ENCODE measurements at regions not wholly inside any gene's neighbourhood (a gene's known extent, or its start where the extent isn't known, plus 50 kb on each side); places are given as distances from the start of the nearest gene placed in this dataset.

- TF ChIP-seq FOXM1 (IDR thresholded peaks at IDR 0.05; ENCODE audit: borderline replicate concordance) (no peak), ARNT (IDR thresholded peaks at IDR 0.05) (no peak), LEF1 (IDR thresholded peaks at IDR 0.05; ENCODE audit: borderline replicate concordance) (no peak), SP1 (IDR thresholded peaks at IDR 0.05) (no peak), FOXK2 (IDR thresholded peaks at IDR 0.05) (no peak), TARDBP (IDR thresholded peaks at IDR 0.05) (no peak), ZNF384 (IDR thresholded peaks at IDR 0.05) (no peak), CTBP1 (IDR thresholded peaks at IDR 0.05; ENCODE audit: borderline replicate concordance) (no peak), BHLHE40 (IDR thresholded peaks at IDR 0.05; ENCODE audit: borderline replicate concordance) (no peak), NFRKB (IDR thresholded peaks at IDR 0.05) (no peak), ELF4 (IDR thresholded peaks at IDR 0.05) (no peak), HDGF (IDR thresholded peaks at IDR 0.05; ENCODE audit: borderline replicate concordance) (no peak), PKNOX1 (IDR thresholded peaks at IDR 0.05) (no peak), FOXA1 (IDR thresholded peaks at IDR 0.05) (no peak), L3MBTL2 (conservative IDR thresholded peaks at IDR 0.05) (no peak), SUZ12 (IDR thresholded peaks at IDR 0.05) (no peak)
- POLR2A ChIA-PET = no interaction called here
- CTCF ChIA-PET = no interaction called here
- DNase-seq (ENCODE audit: extremely low spot score) = no peak
Measured at GRCh38 chr4:28822163-28822562, 1898.0 kb upstream of the PCDH7 start.

GRCh38 chr4:28827866-28828265 lies 1892.3 kb upstream of the PCDH7 start:
- TF ChIP-seq FOXM1 (IDR thresholded peaks at IDR 0.05; ENCODE audit: borderline replicate concordance) (no peak), CTBP1 (IDR thresholded peaks at IDR 0.05; ENCODE audit: borderline replicate concordance) (no peak), FOXK2 (IDR thresholded peaks at IDR 0.05) (no peak), SUZ12 (IDR thresholded peaks at IDR 0.05) (no peak), HDGF (IDR thresholded peaks at IDR 0.05; ENCODE audit: borderline replicate concordance) (no peak)
- ChIA-PET POLR2A (no interaction called here), CTCF (no interaction called here)
- no peak for DNase-seq (ENCODE audit: extremely low spot score)

- no peak for DNase-seq (ENCODE audit: extremely low spot score)
- TF ChIP-seq SUZ12 (IDR thresholded peaks at IDR 0.05) = no peak
- POLR2A ChIA-PET = no interaction called here
- CTCF ChIA-PET = no interaction called here
Measured at GRCh38 chr4:28831867-28832266, 1888.3 kb upstream of the PCDH7 start.

- ChIA-PET POLR2A (no interaction called here), CTCF (no interaction called here)
- TF ChIP-seq LEF1 (IDR thresholded peaks at IDR 0.05; ENCODE audit: borderline replicate concordance) = no peak
- TF ChIP-seq FOXK2 (IDR thresholded peaks at IDR 0.05) = no peak
- TF ChIP-seq TARDBP (IDR thresholded peaks at IDR 0.05) = no peak
- TF ChIP-seq BHLHE40 (IDR thresholded peaks at IDR 0.05; ENCODE audit: borderline replicate concordance) = no peak
- TF ChIP-seq ZNF384 (IDR thresholded peaks at IDR 0.05) = no peak
- TF ChIP-seq ELF4 (IDR thresholded peaks at IDR 0.05) = no peak
- no peak for TF ChIP-seq FOXM1 (IDR thresholded peaks at IDR 0.05; ENCODE audit: borderline replicate concordance)
- TF ChIP-seq L3MBTL2 (conservative IDR thresholded peaks at IDR 0.05) = no peak
- no peak for TF ChIP-seq HDGF (IDR thresholded peaks at IDR 0.05; ENCODE audit: borderline replicate concordance)
- no peak for TF ChIP-seq FOXA1 (IDR thresholded peaks at IDR 0.05)
- TF ChIP-seq PKNOX1 (IDR thresholded peaks at IDR 0.05) = no peak
- TF ChIP-seq NFRKB (IDR thresholded peaks at IDR 0.05) = no peak
- no peak for TF ChIP-seq SUZ12 (IDR thresholded peaks at IDR 0.05)
- TF ChIP-seq CTBP1 (IDR thresholded peaks at IDR 0.05; ENCODE audit: borderline replicate concordance) = no peak
- no peak for TF ChIP-seq ARNT (IDR thresholded peaks at IDR 0.05)
- no peak for TF ChIP-seq SP1 (IDR thresholded peaks at IDR 0.05)
- DNase-seq (ENCODE audit: extremely low spot score) = no peak
Measured at GRCh38 chr4:28832444-28832843, 1887.7 kb upstream of the PCDH7 start.

GRCh38 chr4:28834120-28834519 lies 1886.0 kb upstream of the PCDH7 start:
- ChIA-PET CTCF (no interaction called here), POLR2A (no interaction called here)
- TF ChIP-seq ARNT (IDR thresholded peaks at IDR 0.05) (no peak), ZNF384 (IDR thresholded peaks at IDR 0.05) (no peak), FOXM1 (IDR thresholded peaks at IDR 0.05; ENCODE audit: borderline replicate concordance) (no peak), L3MBTL2 (conservative IDR thresholded peaks at IDR 0.05) (no peak), NFRKB (IDR thresholded peaks at IDR 0.05) (no peak), FOXK2 (IDR thresholded peaks at IDR 0.05) (no peak), SP1 (IDR thresholded peaks at IDR 0.05) (no peak), CTBP1 (IDR thresholded peaks at IDR 0.05; ENCODE audit: borderline replicate concordance) (no peak), ELF4 (IDR thresholded peaks at IDR 0.05) (no peak), SUZ12 (IDR thresholded peaks at IDR 0.05) (no peak), TARDBP (IDR thresholded peaks at IDR 0.05) (no peak), PKNOX1 (IDR thresholded peaks at IDR 0.05) (no peak), FOXA1 (IDR thresholded peaks at IDR 0.05) (no peak), BHLHE40 (IDR thresholded peaks at IDR 0.05; ENCODE audit: borderline replicate concordance) (no peak), HDGF (IDR thresholded peaks at IDR 0.05; ENCODE audit: borderline replicate concordance) (no peak), LEF1 (IDR thresholded peaks at IDR 0.05; ENCODE audit: borderline replicate concordance) (no peak)
- no peak for DNase-seq (ENCODE audit: extremely low spot score)

GRCh38 chr4:28835501-28835900 lies 1884.7 kb upstream of the PCDH7 start:
- ChIA-PET POLR2A (no interaction called here), CTCF (no interaction called here)
- TF ChIP-seq HDGF (IDR thresholded peaks at IDR 0.05; ENCODE audit: borderline replicate concordance) (no peak), SP1 (IDR thresholded peaks at IDR 0.05) (no peak), ARNT (IDR thresholded peaks at IDR 0.05) (no peak)
- no peak for DNase-seq (ENCODE audit: extremely low spot score)

- TF ChIP-seq L3MBTL2 (conservative IDR thresholded peaks at IDR 0.05) = no peak
- no peak for TF ChIP-seq SUZ12 (IDR thresholded peaks at IDR 0.05)
- no peak for TF ChIP-seq ELF4 (IDR thresholded peaks at IDR 0.05)
- TF ChIP-seq LEF1 (IDR thresholded peaks at IDR 0.05; ENCODE audit: borderline replicate concordance) = no peak
- TF ChIP-seq BHLHE40 (IDR thresholded peaks at IDR 0.05; ENCODE audit: borderline replicate concordance) = no peak
- TF ChIP-seq FOXA1 (IDR thresholded peaks at IDR 0.05) = no peak
- TF ChIP-seq HDGF (IDR thresholded peaks at IDR 0.05; ENCODE audit: borderline replicate concordance) = no peak
- TF ChIP-seq ARNT (IDR thresholded peaks at IDR 0.05) = no peak
- no peak for TF ChIP-seq ZNF384 (IDR thresholded peaks at IDR 0.05)
- TF ChIP-seq FOXK2 (IDR thresholded peaks at IDR 0.05) = no peak
- TF ChIP-seq NFRKB (IDR thresholded peaks at IDR 0.05) = no peak
- TF ChIP-seq SP1 (IDR thresholded peaks at IDR 0.05) = no peak
- no peak for TF ChIP-seq TARDBP (IDR thresholded peaks at IDR 0.05)
- no peak for TF ChIP-seq PKNOX1 (IDR thresholded peaks at IDR 0.05)
- no peak for TF ChIP-seq FOXM1 (IDR thresholded peaks at IDR 0.05; ENCODE audit: borderline replicate concordance)
- no peak for TF ChIP-seq CTBP1 (IDR thresholded peaks at IDR 0.05; ENCODE audit: borderline replicate concordance)
- POLR2A ChIA-PET = no interaction called here
- DNase-seq (ENCODE audit: extremely low spot score) = no peak
- CTCF ChIA-PET = no interaction called here
Measured at GRCh38 chr4:28842271-28842670, 1877.9 kb upstream of the PCDH7 start.

Measured in HEK293T (cell line).